Activated naive CD8-positive, alpha-beta T cell treated with anti-CD3 and anti-CD28 coated beads, Interleukin-2, amount 50 U/mL, for 24 hours (primary cell): ENCODE measurements at regions not wholly inside any gene's neighbourhood (a gene's known extent, or its start where the extent isn't known, plus 50 kb on each side); places are given as distances from the start of the nearest gene placed in this dataset.

Source experiments
- ATAC-seq: fragments of 150-1000 bp; cut with Tn5 transposase; one replicate; pipeline ENCODE4 v1.10.0; 2021
- DNase-seq: peaks from one replicate; pipeline ENCODE4 v3.0.0; 2021
- H3K27ac Mint-ChIP-seq: one replicate; pipeline ENCODE4 v1.8.0; 2021; ENCODE audit warnings: mild to moderate bottlenecking, mixed read lengths
- H3K27me3 Mint-ChIP-seq: one replicate; pipeline ENCODE4 v1.8.0; 2021; ENCODE audit warnings: mixed read lengths
- H3K36me3 Mint-ChIP-seq: one replicate; pipeline ENCODE4 v1.8.0; 2021; ENCODE audit warnings: low read depth, mixed read lengths
- H3K4me1 Mint-ChIP-seq: one replicate; pipeline ENCODE4 v1.8.0; 2021; ENCODE audit warnings: mixed read lengths
- H3K4me3 Mint-ChIP-seq: one replicate; pipeline ENCODE4 v1.8.0; 2021; ENCODE audit warnings: mild to moderate bottlenecking, moderate library complexity, mixed read lengths
- H3K9me3 Mint-ChIP-seq: one replicate; pipeline ENCODE4 v1.8.0; 2021; ENCODE audit warnings: mixed read lengths

DNA sequence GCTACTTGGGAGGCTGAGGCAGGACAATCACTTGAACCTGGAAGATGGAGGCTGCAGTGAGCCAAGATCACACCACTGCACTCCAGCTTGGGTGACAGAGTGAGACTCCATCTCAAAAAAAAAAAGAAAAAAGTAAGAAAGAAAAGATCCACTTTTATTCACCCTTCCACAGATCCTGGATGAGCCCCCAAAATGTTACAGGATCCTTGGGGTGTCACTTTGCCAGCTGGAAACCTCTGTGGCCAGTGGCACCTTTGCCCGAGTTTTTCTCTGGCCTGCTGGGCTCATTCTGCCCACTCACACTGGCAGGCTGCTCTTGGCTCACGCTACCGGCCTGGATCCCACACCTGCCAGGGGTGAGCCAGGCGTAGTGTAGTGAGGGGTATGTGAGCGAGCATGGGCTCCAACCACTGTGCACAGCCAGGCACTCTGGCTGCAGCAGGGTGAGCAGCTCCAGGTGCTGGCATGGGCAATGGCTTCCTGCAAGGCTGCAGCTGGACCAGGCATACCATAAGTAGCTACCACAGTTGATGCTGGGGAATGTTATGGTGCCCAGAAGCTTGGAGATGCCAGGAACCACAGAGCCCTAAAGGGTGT lies 57.8 kb upstream of the C15orf39 start:
- Mint-ChIP-seq H3K4me3 (no peak overlapping the region), H3K4me1 (peaks cover 3% of the 10 kb centered on the region), H3K9me3 (peaks cover 30% of the 10 kb centered on the region), H3K36me3 (peaks cover 24% of the 10 kb centered on the region), H3K27me3 (no peaks in the 10 kb centered on the region), H3K27ac (no peak overlapping the region)
- ATAC-seq, result no peak
- DNase-seq, result no peak

DNA sequence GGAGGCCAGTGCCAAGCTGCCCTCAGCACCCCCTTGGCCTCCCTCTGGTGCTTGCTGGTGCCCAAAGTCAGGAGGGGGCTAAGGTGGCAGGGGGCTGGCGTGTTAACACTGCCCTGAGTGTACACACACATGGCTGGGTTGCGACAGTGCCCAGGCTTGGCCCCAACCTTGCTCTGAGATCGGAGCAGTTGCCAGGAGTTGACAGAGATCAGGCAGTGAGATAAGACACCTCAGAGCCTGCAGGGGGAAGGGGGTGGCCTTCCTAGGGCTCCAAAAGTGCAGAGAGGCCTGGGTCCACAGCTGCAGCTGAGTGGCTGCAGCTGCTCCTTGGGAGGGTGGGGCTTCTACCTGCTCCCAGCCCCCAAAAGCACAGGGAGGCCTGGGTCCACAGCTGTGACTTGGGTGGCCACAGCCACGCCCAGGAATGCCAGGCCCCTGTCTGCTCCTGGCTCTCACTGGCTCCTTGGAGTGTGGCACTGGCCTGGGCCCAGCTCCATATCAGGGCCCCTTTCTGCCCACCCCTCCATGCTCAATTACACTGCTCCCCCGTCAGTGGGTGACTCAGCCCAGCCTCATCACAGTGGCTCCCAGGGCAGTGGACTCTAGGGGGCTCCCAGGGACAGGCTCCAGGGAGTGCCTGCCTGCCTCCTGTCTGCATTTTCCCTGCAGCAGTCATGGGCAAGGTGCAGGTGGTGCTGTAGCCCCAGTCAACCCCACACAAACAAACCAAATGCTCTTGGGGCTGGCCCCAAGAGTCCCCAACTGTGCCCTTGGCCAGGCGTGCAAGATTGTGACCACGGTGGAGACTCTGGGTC lies 56.4 kb upstream of the C15orf39 start:
- Mint-ChIP-seq H3K27me3 (no peaks in the 10 kb centered on the region), H3K4me1 (peaks cover 7% of the 10 kb centered on the region), H3K27ac (no peak overlapping the region), H3K36me3 (peaks cover 24% of the 10 kb centered on the region), H3K4me3 (no peak overlapping the region), H3K9me3 (peaks cover 30% of the 10 kb centered on the region)
- no peak for DNase-seq
- no peak for ATAC-seq

DNA sequence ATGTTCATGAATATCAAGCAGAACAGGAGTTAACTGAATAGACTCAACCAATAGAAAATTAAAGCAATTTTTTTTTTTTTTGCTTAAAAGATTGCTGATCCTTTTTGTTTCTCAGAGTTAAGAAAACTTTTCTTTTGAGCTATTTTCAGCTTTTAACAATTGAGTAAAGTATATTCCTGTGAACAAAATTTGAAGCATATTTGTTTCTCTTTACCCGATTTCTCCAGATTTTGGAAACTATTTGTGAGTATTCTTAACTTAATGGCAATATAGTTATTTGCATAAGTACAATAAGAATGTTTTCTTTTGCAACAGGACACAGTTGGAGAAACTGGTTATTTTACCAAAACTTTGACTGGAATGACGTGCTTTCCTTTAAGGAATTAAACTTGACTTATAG lies 53.4 kb upstream of the C15orf39 start:
- H3K4me1 Mint-ChIP-seq, result peaks cover 24% of the 10 kb centered on the region
- H3K4me3 Mint-ChIP-seq, result no peak overlapping the region
- H3K9me3 Mint-ChIP-seq, result peaks cover 19% of the 10 kb centered on the region
- ATAC-seq (no peak), DNase-seq (no peak)
- H3K27me3 Mint-ChIP-seq, result peaks cover 2% of the 10 kb centered on the region
- no peak overlapping the region for H3K27ac Mint-ChIP-seq
- peaks cover 5% of the 10 kb centered on the region for H3K36me3 Mint-ChIP-seq

DNA sequence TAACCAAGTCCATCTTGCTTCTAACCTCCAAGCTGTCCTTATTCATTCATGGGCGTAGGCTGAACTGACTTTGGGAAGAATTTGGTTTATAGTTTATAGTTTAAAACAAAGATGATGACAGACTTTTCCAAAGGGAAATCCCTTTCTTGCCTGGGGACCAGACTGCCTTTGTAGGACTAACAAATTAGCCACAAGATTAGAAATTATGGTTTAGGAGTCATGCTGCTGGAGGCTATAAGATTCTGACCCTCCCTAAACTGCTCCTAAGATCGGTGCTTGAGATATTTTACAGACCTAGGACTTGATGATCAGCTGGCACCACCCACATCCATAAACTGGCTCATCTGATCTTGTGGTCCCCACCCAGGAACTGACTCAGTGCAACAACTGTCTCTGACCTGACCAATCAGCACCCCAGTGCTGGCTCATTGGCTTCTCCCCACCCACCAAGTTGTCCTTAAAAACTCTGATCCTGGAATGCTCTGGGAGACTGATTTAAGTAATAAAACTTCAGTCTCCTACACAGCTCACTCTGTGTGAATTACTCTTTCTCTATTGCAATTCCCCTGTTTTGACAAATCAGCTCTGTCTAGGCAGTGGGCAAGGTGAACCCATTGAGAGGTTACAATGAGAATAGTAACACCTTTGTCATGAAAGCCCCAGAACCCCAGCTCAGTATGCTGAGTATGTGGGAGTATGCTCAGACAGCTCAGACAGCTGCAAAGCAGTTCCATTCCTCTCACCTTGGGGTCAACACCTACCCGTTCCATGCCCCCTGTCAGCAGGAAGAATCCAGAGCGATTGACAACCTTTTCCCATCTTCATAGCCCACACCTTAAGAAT lies 51.6 kb upstream of the C15orf39 start:
- Mint-ChIP-seq H3K27ac (no peak overlapping the region), H3K9me3 (peaks cover 14% of the 10 kb centered on the region), H3K4me3 (no peak overlapping the region), H3K27me3 (peaks cover 2% of the 10 kb centered on the region), H3K4me1 (peaks cover 30% of the 10 kb centered on the region), H3K36me3 (peaks cover 1% of the 10 kb centered on the region)
- DNase-seq, result no peak
- ATAC-seq, result peak; percentile 73

DNA sequence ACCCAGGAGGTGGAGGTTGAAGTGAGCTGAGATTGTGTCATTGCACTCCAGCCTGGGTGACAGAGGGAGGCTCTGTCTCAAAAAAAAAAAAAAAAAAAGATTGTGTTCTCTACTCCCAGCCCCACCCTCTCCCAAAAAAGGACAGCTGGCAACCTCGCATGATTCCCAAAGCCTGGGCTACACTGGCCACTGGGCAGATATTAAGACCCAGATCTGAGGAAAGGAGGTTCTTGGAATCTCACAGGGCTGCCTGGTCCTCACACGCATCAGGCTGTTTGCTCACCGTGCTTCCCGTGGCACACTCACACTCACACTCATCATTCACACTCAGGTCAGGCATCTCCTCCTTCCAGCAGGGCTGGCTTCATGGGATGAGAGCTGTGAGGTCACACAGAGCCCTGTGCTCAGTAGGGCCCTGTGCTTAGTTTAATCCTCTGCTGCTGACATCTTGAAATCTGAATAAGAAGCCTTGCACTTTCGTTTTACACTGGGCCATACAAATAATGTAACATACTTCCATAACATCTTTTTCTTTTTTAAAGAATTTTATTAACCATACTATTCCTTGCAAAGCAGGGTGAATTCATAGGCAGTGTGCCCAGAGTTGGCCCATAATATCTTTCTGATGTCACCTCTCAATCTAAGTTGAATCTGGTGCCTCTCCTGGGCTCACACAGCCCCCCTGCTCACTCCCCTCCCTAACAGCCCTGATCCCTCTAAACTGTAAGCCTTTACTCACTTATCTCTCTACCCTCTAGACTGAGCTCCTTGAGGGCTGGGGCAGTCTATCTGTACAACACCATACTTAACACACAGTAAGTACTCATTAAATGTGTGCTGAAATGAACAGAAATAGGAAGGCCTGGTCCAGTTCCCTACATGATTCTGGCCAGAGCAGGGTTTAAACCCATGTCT lies 50.2 kb upstream of the C15orf39 start:
- H3K4me1 Mint-ChIP-seq, result peaks cover 30% of the 10 kb centered on the region
- H3K4me3 Mint-ChIP-seq, result no peak overlapping the region
- H3K36me3 Mint-ChIP-seq, result peaks cover 1% of the 10 kb centered on the region
- peaks cover 2% of the 10 kb centered on the region for H3K27me3 Mint-ChIP-seq
- peaks cover 14% of the 10 kb centered on the region for H3K9me3 Mint-ChIP-seq
- no peak for ATAC-seq
- no peak for DNase-seq
- H3K27ac Mint-ChIP-seq, result peak overlapping the region; percentile 25
